HepG2 (cell line): ENCODE measurements at regions not wholly inside any gene's neighbourhood (a gene's known extent, or its start where the extent isn't known, plus 50 kb on each side); places are given as distances from the start of the nearest gene placed in this dataset.

Source experiments
- ATAC-seq: fragments of 200-7000 bp; cut with Tn5 transposase; 3 replicates; pipeline ENCODE4 v1.9.1; 2020; ENCODE audit warnings: mild to moderate bottlenecking, moderate library complexity
- BruUV-seq: library from RNA; stranded (reverse); fragments of 400-500 nt; replicated peaks from 2 replicates; lab custom pipeline; 2021; lab: Mats Ljungman, UMichigan
- CTCF ChIA-PET: fragments of 300-600 bp; formaldehyde crosslinking; extraction: SDS; loops from one replicate; lab custom pipeline; 2021; ENCODE audit warnings: low total read pairs, inconsistent platforms, low intra/inter-chr PET ratio; lab: Yijun Ruan, JAX
- POLR2A ChIA-PET: fragments of 350-600 bp; sonication (Branson Sonifier 250); formaldehyde crosslinking; loops from one replicate; lab custom pipeline; 2020; ENCODE audit warnings: antibody characterized with exemption, inconsistent platforms; lab: Yijun Ruan, JAX
- DNase-seq: peaks from one replicate; pipeline ENCODE4 v3.0.0-alpha.2; 2015; ENCODE audit warnings: low spot score
- FAIRE-seq: peaks from 3 replicates; lab custom pipeline; 2011; peaks lifted over from hg19 to GRCh38; lab: Jason Lieb, UNC
- H2AFZ ChIP-seq: one replicate; pipeline ENCODE4 v1.6.1; 2011; ENCODE audit warnings: low read length, inconsistent platforms
- H3K27ac ChIP-seq: fragments of 300-600 bp; 3 replicates; pipeline ENCODE4 v1.8.0; 2011; ENCODE audit warnings: mixed run types, mild to moderate bottlenecking, mixed read lengths, low read length, inconsistent platforms; ENCODE audit not compliant: insufficient read depth; ENCODE audit errors: extremely low read length
- H3K27me3 ChIP-seq, 2 experiments: fragments of 200-600 bp in 1 of 2; 2 replicates in 1 of 2; 3 replicates in 1 of 2; pipeline versions ENCODE4 v1.6.0 to v1.8.0; 2011; ENCODE audit warnings: low read length in 2 of 2, mild to moderate bottlenecking in 2 of 2, moderate library complexity in 2 of 2, inconsistent platforms in 1 of 2; ENCODE audit not compliant: insufficient read depth in 2 of 2, control insufficient read depth in 1 of 2
- H3K36me3 ChIP-seq, 2 experiments: fragments of 200-600 bp in 1 of 2; replicated peaks in 1 of 2; 2 replicates in 1 of 2; 3 replicates in 1 of 2; pipeline versions ENCODE4 v1.5.1 to v1.8.0; 2011; ENCODE audit warnings: low read length in 2 of 2, inconsistent platforms in 1 of 2; ENCODE audit not compliant: insufficient read depth in 2 of 2, control insufficient read depth in 1 of 2
- H3K4me1 ChIP-seq: 2 replicates; pipeline ENCODE4 v1.5.1; 2012; ENCODE audit warnings: low read length, inconsistent platforms; ENCODE audit not compliant: insufficient read depth
- H3K4me2 ChIP-seq: 2 replicates; pipeline ENCODE4 v1.6.0; 2011; ENCODE audit warnings: low read depth, low read length, inconsistent platforms
- H3K4me3 ChIP-seq, 3 experiments: fragments of 200-600 bp in 1 of 3; sonication (generic), shearing (Covaris generic) in 1 of 3; replicated peaks in 1 of 3; 2 replicates each; pipeline ENCODE4 v1.5.1; 2011 to 2016; ENCODE audit warnings: low read length in 3 of 3, inconsistent platforms in 2 of 3, low read depth in 2 of 3, mild to moderate bottlenecking in 2 of 3, control low read depth in 1 of 3, mixed read lengths in 1 of 3; ENCODE audit not compliant: insufficient read depth in 1 of 3
- H3K79me2 ChIP-seq: one replicate; pipeline ENCODE4 v1.6.1; 2011; ENCODE audit warnings: low read length, inconsistent platforms; ENCODE audit not compliant: insufficient read depth
- H3K9ac ChIP-seq: 2 replicates; pipeline ENCODE4 v1.6.0; 2011; ENCODE audit warnings: mild to moderate bottlenecking, low read depth, low read length, inconsistent platforms; ENCODE audit not compliant: insufficient read depth
- H3K9me3 ChIP-seq: 2 replicates; pipeline ENCODE4 v1.5.1; 2012; ENCODE audit warnings: mild to moderate bottlenecking, low read length
- H4K20me1 ChIP-seq: 2 replicates; pipeline ENCODE4 v1.6.0; 2011; ENCODE audit warnings: inconsistent platforms, mild to moderate bottlenecking, low read length, moderate library complexity; ENCODE audit not compliant: insufficient read depth
- CEBPG ChIP-seq: IDR thresholded peaks from 2 replicates; pipeline ENCODE4 v1.6.1; 2016
- HOXA3 ChIP-seq: sonication (generic); formaldehyde crosslinking; IDR thresholded peaks from 2 replicates; pipeline ENCODE4 v1.5.0; 2020; ENCODE audit warnings: missing genetic modification reagents
- IKZF5 ChIP-seq: IDR thresholded peaks from 2 replicates; pipeline ENCODE4 v1.6.1; 2018; ENCODE audit warnings: missing genetic modification reagents, mild to moderate bottlenecking, missing compliant biosample characterization
- KDM5B ChIP-seq: sonication (generic); formaldehyde crosslinking; IDR thresholded peaks from 2 replicates; pipeline ENCODE4 v1.4.0; 2020; ENCODE audit warnings: missing genetic modification reagents, mild to moderate bottlenecking, borderline replicate concordance
- MED1 ChIP-seq: sonication (generic); formaldehyde crosslinking; IDR thresholded peaks from 2 replicates; pipeline ENCODE4 v1.4.0; 2020; ENCODE audit warnings: missing genetic modification reagents
- NR2C2 ChIP-seq: sonication (generic); formaldehyde crosslinking; IDR thresholded peaks from 2 replicates; pipeline ENCODE4 v1.4.0; 2020; ENCODE audit warnings: missing genetic modification reagents, mild to moderate bottlenecking, moderate library complexity, borderline replicate concordance
- PAF1 ChIP-seq: IDR thresholded peaks from 2 replicates; pipeline ENCODE4 v1.6.1; 2016; ENCODE audit warnings: missing genetic modification reagents, missing compliant biosample characterization
- POLR2A ChIP-seq, 2 experiments: IDR thresholded peaks; 2 replicates each; pipeline ENCODE4 v1.6.1; 2011; ENCODE audit warnings: low read depth in 2 of 2, low read length in 2 of 2, mild to moderate bottlenecking in 1 of 2, moderate library complexity in 1 of 2; ENCODE audit not compliant: insufficient read depth in 1 of 2
- SRF ChIP-seq: IDR thresholded peaks from 2 replicates; pipeline ENCODE4 v1.6.1; 2011; ENCODE audit warnings: mild to moderate bottlenecking, low read depth, low read length, moderate library complexity
- ZFP1 ChIP-seq: IDR thresholded peaks from 2 replicates; pipeline ENCODE4 v1.6.1; 2016
- ZNF335 ChIP-seq: sonication (generic); formaldehyde crosslinking; IDR thresholded peaks from 2 replicates; pipeline ENCODE4 v1.4.0; 2020; ENCODE audit warnings: missing genetic modification reagents
- ZNF577 ChIP-seq: sonication (generic); formaldehyde crosslinking; IDR thresholded peaks from 2 replicates; pipeline ENCODE4 v1.4.0; 2020; ENCODE audit warnings: mild to moderate bottlenecking, low read depth, missing genetic modification reagents, borderline replicate concordance
- ZNF614 ChIP-seq: IDR thresholded peaks from 2 replicates; pipeline ENCODE4 v1.6.1; 2018; ENCODE audit warnings: missing biosample characterization, missing genetic modification reagents, inconsistent platforms, borderline replicate concordance
- ZNF639 ChIP-seq: conservative IDR thresholded peaks from 2 replicates; pipeline ENCODE4 v1.6.1; 2018; ENCODE audit warnings: missing genetic modification reagents
- WGBS: methylation state at CpG from one replicate; pipeline ENCODE4 v1.1.6; 2017; ENCODE audit warnings: low lambda C conversion rate; 5-methylcytosine and 5-hydroxymethylcytosine counted together
- in situ Hi-C: cut with HindIII; loops from 2 replicates; pipeline ENCODE4 v1.10.0; 2017; ENCODE audit warnings: low pct_unique_long_range_greater_than_20kb; ENCODE audit not compliant: extremely low pct_ligation_motif_present
- intact Hi-C: fragments of 100-400 bp; cut with micrococcal nuclease; formaldehyde crosslinking; loops from one replicate; pipeline ENCODE4 v1.10.0; 2022; ENCODE audit not compliant: unreplicated experiment

GRCh38 chr9:88220652-88221051, 82.4 kb upstream of the SPATA31C2 start:
- intact Hi-C loops (no loop called here), in situ Hi-C loops (no loop called here)
- Histone ChIP-seq H2AFZ (no peak overlapping the region), H3K4me1 (no peaks in the 10 kb centered on the region), H4K20me1 (no peaks in the 10 kb centered on the region), H3K79me2 (no peaks in the 10 kb centered on the region), H3K4me3 (no peak overlapping the region), H3K27me3 (peaks cover 0 to 5% of the 10 kb centered on the region in 2 experiments; a peak in 3 of 5 replicates), H3K9me3 (no peaks in the 10 kb centered on the region), H3K27ac (no peak overlapping the region), H3K4me2 (no peak overlapping the region), H3K9ac (no peak overlapping the region)
- DNase-seq = no peak
- WGBS = 63% methylated on average over 12 of the region's 20 CpGs
- POLR2A ChIA-PET = no interaction called here
- BruUV-seq = no TSS peak
- FAIRE-seq = no peak
- TF ChIP-seq ZNF577 (CRISPR knock-in tag) (no peak), HOXA3 (CRISPR knock-in tag) (no peak), POLR2A (IDR thresholded peaks at IDR 0.05; ENCODE audit: insufficient read depth in 1 of 2, low read depth in 2 of 2, low read length in 2 of 2) (no peak), IKZF5 (CRISPR knock-in tag) (no peak), ZFP1 (no peak), CEBPG (CRISPR knock-in tag) (no peak), SRF (no peak), ZNF335 (CRISPR knock-in tag) (no peak), ZNF614 (CRISPR knock-in tag) (no peak), MED1 (CRISPR knock-in tag) (no peak), ZNF639 (CRISPR knock-in tag) (no peak), PAF1 (CRISPR knock-in tag) (no peak), KDM5B (CRISPR knock-in tag) (no peak), NR2C2 (CRISPR knock-in tag) (no peak)
- TF ChIP-seq, all 625 proteins: peak for 0
- CTCF ChIA-PET = no interaction called here
- ATAC-seq = no peak
- no peaks in the 10 kb centered on the region for H3K36me3 ChIP-seq
